IMR-90 (cell line): ENCODE measurements at regions not wholly inside any gene's neighbourhood (a gene's known extent, or its start where the extent isn't known, plus 50 kb on each side); places are given as distances from the start of the nearest gene placed in this dataset.

Source experiments
- ATAC-seq: fragments of 200-7000 bp; cut with Tn5 transposase; 2 replicates; pipeline ENCODE4 v1.9.1; 2020; ENCODE audit warnings: low read depth, mild to moderate bottlenecking, moderate library complexity
- BruUV-seq: library from RNA; stranded (reverse); fragments of 400-500 nt; replicated peaks from 2 replicates; lab custom pipeline; 2021; lab: Mats Ljungman, UMichigan
- CTCF ChIA-PET: fragments of 300-600 bp; formaldehyde crosslinking; extraction: SDS; loops from one replicate; lab custom pipeline; 2021; ENCODE audit warnings: antibody characterized with exemption; lab: Yijun Ruan, JAX
- POLR2A ChIA-PET: fragments of 300-600 bp; sonication (Branson Sonifier 250); formaldehyde crosslinking; loops from one replicate; lab custom pipeline; 2022; ENCODE audit warnings: antibody characterized with exemption; ENCODE audit not compliant: unreplicated experiment; lab: Charles Lee
- DNase-seq: peaks from one replicate; pipeline ENCODE4 v3.0.0; 2013
- H2AFZ ChIP-seq: replicated peaks from 2 replicates; pipeline ENCODE3; 2013; ENCODE audit warnings: low read length, mild to moderate bottlenecking; ENCODE audit not compliant: poor library complexity
- H2AK5ac ChIP-seq: 2 replicates; pipeline ENCODE4 v1.6.1; 2013; ENCODE audit warnings: low read depth, low read length, inconsistent platforms
- H2AK9ac ChIP-seq: replicated peaks from 2 replicates; pipeline ENCODE3; 2013; ENCODE audit warnings: mild to moderate bottlenecking, low read depth, low read length, moderate library complexity; ENCODE audit not compliant: poor library complexity
- H2BK120ac ChIP-seq: 2 replicates; pipeline ENCODE4 v1.6.1; 2013; ENCODE audit warnings: low read depth, low read length, inconsistent platforms
- H2BK15ac ChIP-seq: 3 replicates; pipeline ENCODE4 v1.6.1; 2013; ENCODE audit warnings: low read depth, low read length, inconsistent platforms
- H2BK20ac ChIP-seq: 2 replicates; pipeline ENCODE4 v1.6.1; 2013; ENCODE audit warnings: low read depth, mild to moderate bottlenecking, inconsistent platforms, low read length, moderate library complexity
- H2BK5ac ChIP-seq: 2 replicates; pipeline ENCODE4 v1.6.1; 2013; ENCODE audit warnings: mild to moderate bottlenecking, low read depth, low read length, inconsistent platforms; ENCODE audit not compliant: poor library complexity, severe bottlenecking
- H3K14ac ChIP-seq: replicated peaks from 2 replicates; pipeline ENCODE4 v1.6.1; 2013; ENCODE audit warnings: low read depth, low read length, inconsistent platforms
- H3K18ac ChIP-seq: 2 replicates; pipeline ENCODE4 v1.6.1; 2013; ENCODE audit warnings: low read depth, low read length, control low read depth
- H3K23ac ChIP-seq: 2 replicates; pipeline ENCODE4 v1.6.1; 2013; ENCODE audit warnings: low read depth, low read length, inconsistent platforms
- H3K27ac ChIP-seq: 2 replicates; pipeline ENCODE4 v1.5.1; 2013; ENCODE audit warnings: mild to moderate bottlenecking, control low read depth, low read length; ENCODE audit not compliant: insufficient read depth
- H3K27me3 ChIP-seq: 2 replicates; pipeline ENCODE4 v1.6.1; 2013; ENCODE audit warnings: low read length; ENCODE audit not compliant: control insufficient read depth, insufficient read depth
- H3K36me3 ChIP-seq: 2 replicates; pipeline ENCODE4 v1.6.1; 2013; ENCODE audit warnings: low read length, mixed read lengths; ENCODE audit not compliant: control insufficient read depth, insufficient read depth
- H3K4ac ChIP-seq: 2 replicates; pipeline ENCODE4 v1.6.1; 2013; ENCODE audit warnings: low read depth, low read length, inconsistent platforms
- H3K4me1 ChIP-seq: 2 replicates; pipeline ENCODE4 v1.6.1; 2013; ENCODE audit warnings: low read length, mixed read lengths; ENCODE audit not compliant: control insufficient read depth, insufficient read depth
- H3K4me2 ChIP-seq: 2 replicates; pipeline ENCODE4 v1.6.1; 2013; ENCODE audit warnings: low read depth, mild to moderate bottlenecking, control low read depth, low read length, moderate library complexity
- H3K4me3 ChIP-seq: 2 replicates; pipeline ENCODE4 v1.5.1; 2013; ENCODE audit warnings: low read depth, mild to moderate bottlenecking, control low read depth, low read length, moderate library complexity; ENCODE audit not compliant: insufficient read depth
- H3K56ac ChIP-seq: 2 replicates; pipeline ENCODE4 v1.6.1; 2013; ENCODE audit warnings: low read length, inconsistent platforms; ENCODE audit not compliant: insufficient read depth; ENCODE audit errors: extremely low read depth
- H3K79me1 ChIP-seq, 2 experiments: 2 replicates each; pipeline ENCODE4 v1.6.1; 2013; ENCODE audit warnings: low read length in 2 of 2, inconsistent platforms in 1 of 2, low read depth in 1 of 2
- H3K9ac ChIP-seq: 2 replicates; pipeline ENCODE4 v1.6.1; 2013; ENCODE audit warnings: low read depth, low read length, control low read depth
- H3K9me1 ChIP-seq: 2 replicates; pipeline ENCODE4 v1.6.1; 2013; ENCODE audit warnings: low read length, inconsistent platforms; ENCODE audit not compliant: insufficient read depth
- H3K9me3 ChIP-seq: 2 replicates; pipeline ENCODE4 v1.6.1; 2013; ENCODE audit warnings: low read length; ENCODE audit not compliant: control insufficient read depth, insufficient read depth
- H4K20me1 ChIP-seq: 2 replicates; pipeline ENCODE4 v1.6.1; 2013; ENCODE audit warnings: low read length, inconsistent platforms; ENCODE audit not compliant: insufficient read depth
- H4K5ac ChIP-seq: 2 replicates; pipeline ENCODE4 v1.6.1; 2013; ENCODE audit warnings: mild to moderate bottlenecking, low read depth, low read length, control low read depth
- H4K8ac ChIP-seq, 2 experiments: 2 replicates each; pipeline ENCODE4 v1.6.1; 2013; ENCODE audit warnings: low read depth in 2 of 2, low read length in 2 of 2, control low read depth in 1 of 2, inconsistent platforms in 1 of 2
- H4K91ac ChIP-seq: 2 replicates; pipeline ENCODE4 v1.6.1; 2013; ENCODE audit warnings: low read depth, low read length, inconsistent platforms; ENCODE audit not compliant: insufficient read depth
- BHLHE40 ChIP-seq: fragments of 150-350 bp; IDR thresholded peaks from 2 replicates; pipeline ENCODE4 v1.6.1; 2016; ENCODE audit warnings: mild to moderate bottlenecking, low read depth, low read length
- CEBPB ChIP-seq: IDR thresholded peaks from 2 replicates; pipeline ENCODE4 v1.6.1; 2012; ENCODE audit warnings: low read depth, low read length, improper control_type of control experiment
- CHD1 ChIP-seq: IDR thresholded peaks from 2 replicates; pipeline ENCODE4 v1.6.1; 2012; ENCODE audit warnings: low read depth, low read length, improper control_type of control experiment
- CTCF ChIP-seq: conservative IDR thresholded peaks from 2 replicates; pipeline ENCODE4 v1.5.1; 2012; ENCODE audit warnings: mild to moderate bottlenecking, low read depth, low read length, improper control_type of control experiment
- FOS ChIP-seq: fragments of 150-350 bp; IDR thresholded peaks from 2 replicates; pipeline ENCODE4 v1.6.1; 2016; ENCODE audit warnings: low read depth, low read length
- MAFK ChIP-seq: IDR thresholded peaks from 2 replicates; pipeline ENCODE4 v1.6.1; 2012; ENCODE audit warnings: low read depth, low read length, improper control_type of control experiment
- MAZ ChIP-seq: IDR thresholded peaks from 2 replicates; pipeline ENCODE4 v1.6.1; 2012; ENCODE audit warnings: low read depth, mild to moderate bottlenecking, low read length, improper control_type of control experiment, moderate library complexity, borderline replicate concordance
- MXI1 ChIP-seq: IDR thresholded peaks from 2 replicates; pipeline ENCODE4 v1.6.1; 2012; ENCODE audit warnings: low read depth, mild to moderate bottlenecking, low read length, moderate library complexity, borderline replicate concordance
- NFE2L2 ChIP-seq: fragments of 150-350 bp; IDR thresholded peaks from 2 replicates; pipeline ENCODE4 v1.6.1; 2016; ENCODE audit warnings: low read depth, mild to moderate bottlenecking, low read length
- POLR2A ChIP-seq: IDR thresholded peaks from 2 replicates; pipeline ENCODE4 v1.6.1; 2012; ENCODE audit warnings: mild to moderate bottlenecking, low read depth, low read length
- RAD21 ChIP-seq: IDR thresholded peaks from 2 replicates; pipeline ENCODE4 v1.6.1; 2012; ENCODE audit warnings: low read length, improper control_type of control experiment
- RCOR1 ChIP-seq: IDR thresholded peaks from 2 replicates; pipeline ENCODE4 v1.6.1; 2012; ENCODE audit warnings: mild to moderate bottlenecking, low read length, improper control_type of control experiment; ENCODE audit not compliant: insufficient replicate concordance
- RFX5 ChIP-seq: IDR thresholded peaks from 2 replicates; pipeline ENCODE4 v1.8.0; 2012; ENCODE audit warnings: low read depth, mild to moderate bottlenecking, low read length, moderate library complexity
- SMC3 ChIP-seq: fragments of 150-350 bp; IDR thresholded peaks from 2 replicates; pipeline ENCODE4 v1.6.1; 2016; ENCODE audit warnings: low read depth, mild to moderate bottlenecking, antibody characterized with exemption, low read length, moderate library complexity
- WGBS, 2 experiments: methylation state at CpG; one replicate each; pipeline versions ENCODE4 v1.1.5 to v1.1.7; 2013; ENCODE audit warnings: missing lambda C conversion rate in 2 of 2; ENCODE audit not compliant: insufficient read length in 1 of 2; ENCODE audit errors: extremely low coverage in 2 of 2; 5-methylcytosine and 5-hydroxymethylcytosine counted together
- dilution Hi-C: fragments of 300-500 bp; cut with HindIII; formaldehyde crosslinking; loops from one replicate; pipeline ENCODE4 v1.14.3; 2018; ENCODE audit warnings: low sequenced_read_pairs; ENCODE audit not compliant: unreplicated experiment
- in situ Hi-C: fragments of 300-500 bp; cut with MboI; formaldehyde crosslinking; loops from 3 replicates; pipeline ENCODE4 v1.14.3; 2019; ENCODE audit warnings: low sequenced_read_pairs, inconsistent platforms, mixed read lengths
- intact Hi-C: fragments of 100-400 bp; cut with micrococcal nuclease; formaldehyde crosslinking; loops from 2 replicates; pipeline ENCODE4 v1.10.0; 2022
- TF ChIP-seq, protein P1 (sequence below): fragments of 150-350 bp; IDR thresholded peaks from 2 replicates; pipeline ENCODE4 v1.6.1; 2017; ENCODE audit warnings: mild to moderate bottlenecking, antibody characterized with exemption, low read length, low read depth
- TF ChIP-seq, protein P2 (sequence below): fragments of 150-350 bp; IDR thresholded peaks from 2 replicates; pipeline ENCODE4 v1.6.1; 2016; ENCODE audit warnings: low read depth, mild to moderate bottlenecking, low read length, moderate library complexity, borderline replicate concordance

- in situ Hi-C loops, result no loop called here
- no peaks in the 10 kb centered on the region for H3K79me1 ChIP-seq
- no peak overlapping the region for H3K27ac ChIP-seq
- H3K27me3 ChIP-seq, result no peaks in the 10 kb centered on the region
- no TSS peak for BruUV-seq
- H2BK15ac ChIP-seq, result no peak overlapping the region
- H2AK5ac ChIP-seq, result no peak overlapping the region
- H2AK9ac ChIP-seq, result no peak overlapping the region
- H3K9me3 ChIP-seq, result peaks cover 31% of the 10 kb centered on the region
- no peak overlapping the region for H2BK20ac ChIP-seq
- H3K4me2 ChIP-seq, result no peak overlapping the region
- H3K14ac ChIP-seq, result no peak overlapping the region
- TF ChIP-seq CTCF, result no peak
- TF ChIP-seq RAD21, result no peak
- no peak for TF ChIP-seq MAFK
- TF ChIP-seq BHLHE40, result no peak
- no peak for TF ChIP-seq RCOR1
- no peak for TF ChIP-seq MXI1
- TF ChIP-seq, protein P1, sequence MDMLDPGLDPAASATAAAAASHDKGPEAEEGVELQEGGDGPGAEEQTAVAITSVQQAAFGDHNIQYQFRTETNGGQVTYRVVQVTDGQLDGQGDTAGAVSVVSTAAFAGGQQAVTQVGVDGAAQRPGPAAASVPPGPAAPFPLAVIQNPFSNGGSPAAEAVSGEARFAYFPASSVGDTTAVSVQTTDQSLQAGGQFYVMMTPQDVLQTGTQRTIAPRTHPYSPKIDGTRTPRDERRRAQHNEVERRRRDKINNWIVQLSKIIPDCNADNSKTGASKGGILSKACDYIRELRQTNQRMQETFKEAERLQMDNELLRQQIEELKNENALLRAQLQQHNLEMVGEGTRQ, result no peak
- no peak for TF ChIP-seq SMC3
- TF ChIP-seq NFE2L2, result no peak
- TF ChIP-seq, protein P2, sequence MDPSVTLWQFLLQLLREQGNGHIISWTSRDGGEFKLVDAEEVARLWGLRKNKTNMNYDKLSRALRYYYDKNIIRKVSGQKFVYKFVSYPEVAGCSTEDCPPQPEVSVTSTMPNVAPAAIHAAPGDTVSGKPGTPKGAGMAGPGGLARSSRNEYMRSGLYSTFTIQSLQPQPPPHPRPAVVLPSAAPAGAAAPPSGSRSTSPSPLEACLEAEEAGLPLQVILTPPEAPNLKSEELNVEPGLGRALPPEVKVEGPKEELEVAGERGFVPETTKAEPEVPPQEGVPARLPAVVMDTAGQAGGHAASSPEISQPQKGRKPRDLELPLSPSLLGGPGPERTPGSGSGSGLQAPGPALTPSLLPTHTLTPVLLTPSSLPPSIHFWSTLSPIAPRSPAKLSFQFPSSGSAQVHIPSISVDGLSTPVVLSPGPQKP, result no peak
- no peak for TF ChIP-seq RFX5
- TF ChIP-seq FOS, result no peak
- TF ChIP-seq MAZ, result no peak
- TF ChIP-seq POLR2A, result no peak
- TF ChIP-seq CHD1, result no peak
- TF ChIP-seq CEBPB, result no peak
- H3K36me3 ChIP-seq, result no peaks in the 10 kb centered on the region
- no peak overlapping the region for H3K4me3 ChIP-seq
- no peak overlapping the region for H3K23ac ChIP-seq
- H4K8ac ChIP-seq, result no peak overlapping the region
- no peak overlapping the region for H3K4ac ChIP-seq
- dilution Hi-C loops, result no loop called here
- no peak overlapping the region for H3K9ac ChIP-seq
- ATAC-seq (no peak), DNase-seq (no peak)
- H2AFZ ChIP-seq, result no peak overlapping the region
- no peak overlapping the region for H2BK5ac ChIP-seq
- ChIA-PET CTCF (no interaction called here), POLR2A (no interaction called here)
- H3K56ac ChIP-seq, result no peak overlapping the region
- H3K9me1 ChIP-seq, result no peaks in the 10 kb centered on the region
- no peaks in the 10 kb centered on the region for H3K4me1 ChIP-seq
- 60% methylated on average over 1 of the region's 7 CpGs; no CpG with 5 or more reads in 1 of the 2 experiments for WGBS, 2 experiments
- H3K18ac ChIP-seq, result no peak overlapping the region
- no peaks in the 10 kb centered on the region for H4K20me1 ChIP-seq
- intact Hi-C loops, result no loop called here
- H4K5ac ChIP-seq, result no peak overlapping the region
- H2BK120ac ChIP-seq, result no peak overlapping the region
- no peak overlapping the region for H4K91ac ChIP-seq
Measured at GRCh38 chr13:111503376-111503775, 182.9 kb downstream of the TEX29 start.
